HG03575 (cell line): ENCODE measurements at regions not wholly inside any gene's neighbourhood (a gene's known extent, or its start where the extent isn't known, plus 50 kb on each side); places are given as distances from the start of the nearest gene placed in this dataset.

Experiments
- ATAC-seq: cut with Tn5 transposase; IDR thresholded peaks from one replicate; pipeline ENCODE4 v1.9.1; 2021; ENCODE audit not compliant: unreplicated experiment, insufficient number of reproducible peaks, low FRiP score; ENCODE audit errors: extremely low read depth

- no peak for ATAC-seq
Measured at GRCh38 chr9:1701113-1701512, 314.0 kb upstream of the SMARCA2 start.

GRCh38 chr9:1702701-1703100 is 312.4 kb upstream of the SMARCA2 start:
- no peak for ATAC-seq

- no peak for ATAC-seq
Measured at GRCh38 chr9:1707291-1707690, 307.9 kb upstream of the SMARCA2 start.

GRCh38 chr9:1708219-1708618 is 306.9 kb upstream of the SMARCA2 start:
- no peak for ATAC-seq

- no peak for ATAC-seq
Measured at GRCh38 chr9:1709347-1709746, 305.8 kb upstream of the SMARCA2 start.

- ATAC-seq, result no peak
Measured at GRCh38 chr9:1712861-1713450, 302.2 kb upstream of the SMARCA2 start.

- ATAC-seq, result no peak
Measured at GRCh38 chr9:1713841-1714240, 301.3 kb upstream of the SMARCA2 start.

GRCh38 chr9:1717882-1718281 is 297.3 kb upstream of the SMARCA2 start:
- no peak for ATAC-seq

- ATAC-seq, result no peak
Measured at GRCh38 chr9:1718836-1719235, 296.3 kb upstream of the SMARCA2 start.

- ATAC-seq, result no peak
Measured at GRCh38 chr9:1721196-1721595, 294.0 kb upstream of the SMARCA2 start.

GRCh38 chr9:1722404-1722803 is 292.7 kb upstream of the SMARCA2 start:
- ATAC-seq, result no peak

- no peak for ATAC-seq
Measured at GRCh38 chr9:1723522-1724015, 291.6 kb upstream of the SMARCA2 start.

- ATAC-seq, result no peak
Measured at GRCh38 chr9:1726993-1727759, 288.0 kb upstream of the SMARCA2 start.

GRCh38 chr9:1729631-1730030 is 285.5 kb upstream of the SMARCA2 start:
- ATAC-seq, result no peak

- no peak for ATAC-seq
Measured at GRCh38 chr9:1732670-1733069, 282.5 kb upstream of the SMARCA2 start.

GRCh38 chr9:1738511-1739100 is 276.5 kb upstream of the SMARCA2 start:
- no peak for ATAC-seq

GRCh38 chr9:1743121-1743960 is 271.8 kb upstream of the SMARCA2 start:
- no peak for ATAC-seq

- no peak for ATAC-seq
Measured at GRCh38 chr9:1745980-1746379, 269.2 kb upstream of the SMARCA2 start.

- ATAC-seq, result no peak
Measured at GRCh38 chr9:1747417-1747967, 267.7 kb upstream of the SMARCA2 start.
